GM19043 (cell line): ENCODE measurements at regions not wholly inside any gene's neighbourhood (a gene's known extent, or its start where the extent isn't known, plus 50 kb on each side); places are given as distances from the start of the nearest gene placed in this dataset.
A peak's percentile ranks its signal among the peaks of the same experiment; 100 is the strongest.
"Not testable (repeated sequence)": the region's sequence is repeated elsewhere in the genome, so short reads cannot be mapped to it uniquely, and the experiment has no call there.

Experiments used
- ATAC-seq: cut with Tn5 transposase; IDR thresholded peaks from one replicate; pipeline ENCODE4 v1.9.1; 2021; ENCODE audit warnings: low read depth; ENCODE audit not compliant: unreplicated experiment

- ATAC-seq = no peak
These were observed 158.1 kb upstream of the ARHGAP42 start for GRCh38 chr11:100528872-100529416.

GRCh38 chr11:100531290-100531689 is 155.8 kb upstream of the ARHGAP42 start:
- not testable (repeated sequence) for ATAC-seq

GRCh38 chr11:100536979-100537378 is 150.1 kb upstream of the ARHGAP42 start:
- ATAC-seq = no peak

- no peak for ATAC-seq
These were observed 143.7 kb upstream of the ARHGAP42 start for GRCh38 chr11:100543386-100543785.

- no peak for ATAC-seq
These were observed 141.5 kb upstream of the ARHGAP42 start for GRCh38 chr11:100545556-100545955.

GRCh38 chr11:100545970-100546369 is 141.1 kb upstream of the ARHGAP42 start:
- no peak for ATAC-seq

GRCh38 chr11:100546714-100547113 is 140.4 kb upstream of the ARHGAP42 start:
- no peak for ATAC-seq

- ATAC-seq = no peak
These were observed 136.8 kb upstream of the ARHGAP42 start for GRCh38 chr11:100550298-100550697.

- ATAC-seq = no peak
These were observed 136.0 kb upstream of the ARHGAP42 start for GRCh38 chr11:100550912-100551632.

GRCh38 chr11:100555931-100556330 is 131.2 kb upstream of the ARHGAP42 start:
- ATAC-seq = no peak

- ATAC-seq = no peak
These were observed 130.3 kb upstream of the ARHGAP42 start for GRCh38 chr11:100556781-100557180.

GRCh38 chr11:100557830-100558611 is 129.1 kb upstream of the ARHGAP42 start:
- no peak for ATAC-seq

GRCh38 chr11:100560606-100561005 is 126.5 kb upstream of the ARHGAP42 start:
- no peak for ATAC-seq

- no peak for ATAC-seq
These were observed 125.8 kb upstream of the ARHGAP42 start for GRCh38 chr11:100561323-100561722.

- no peak for ATAC-seq
These were observed 125.0 kb upstream of the ARHGAP42 start for GRCh38 chr11:100562128-100562527.

- ATAC-seq = no peak
These were observed 123.4 kb upstream of the ARHGAP42 start for GRCh38 chr11:100563541-100564280.

- ATAC-seq = no peak
These were observed 113.1 kb upstream of the ARHGAP42 start for GRCh38 chr11:100573911-100574513.

GRCh38 chr11:100574894-100575769 is 112.0 kb upstream of the ARHGAP42 start:
- ATAC-seq = no peak

- peak; percentile 86 for ATAC-seq
These were observed 111.0 kb upstream of the ARHGAP42 start for GRCh38 chr11:100575860-100576717.
